ENCODE measurements at regions not wholly inside any gene's neighbourhood (a gene's known extent, or its start where the extent isn't known, plus 50 kb on each side); places are given as distances from the start of the nearest gene placed in this dataset.

- H3K9me3 Mint-ChIP-seq (ENCODE audit: unreplicated experiment) = no peaks in the 10 kb centered on the region
- intact Hi-C loops (cut with micrococcal nuclease; ENCODE audit: unreplicated experiment) = no loop called here
- Histone ChIP-seq H3K9me3 (no peaks in the 10 kb centered on the region; the same call in 1 of the 2 replicates), H3K4me1 (peaks cover 23% of the 10 kb centered on the region), H3K4me3 (ENCODE audit: low read depth, low read length) (no peak overlapping the region), H3K27me3 (replicated peaks; ENCODE audit: control insufficient read depth, insufficient read depth, low read length) (no peaks in the 10 kb centered on the region), H3K36me3 (ENCODE audit: control insufficient read depth, insufficient read depth, low read length) (no peaks in the 10 kb centered on the region)
- CTCF ChIA-PET = no interaction called here
- POLR2A ChIA-PET = no interaction called here
- H3K4me3 Mint-ChIP-seq (ENCODE audit: unreplicated experiment) = no peak overlapping the region
- no peak for TF ChIP-seq CTCF (IDR thresholded peaks at IDR 0.05; ENCODE audit: insufficient read depth in 1 of 2, low read depth in 1 of 2, low read length in 1 of 2, severe bottlenecking in 1 of 2, unreplicated experiment in 1 of 2)
- H3K36me3 Mint-ChIP-seq (ENCODE audit: insufficient read depth, unreplicated experiment) = no peaks in the 10 kb centered on the region
- H3K27ac Mint-ChIP-seq (ENCODE audit: unreplicated experiment) = no peak overlapping the region
- DNase-seq = no peak
- peaks cover 27% of the 10 kb centered on the region for H3K4me1 Mint-ChIP-seq (ENCODE audit: low read depth, unreplicated experiment)
- BruUV-seq (replicated peaks) = no TSS peak
- no peaks in the 10 kb centered on the region for H3K27me3 Mint-ChIP-seq (ENCODE audit: insufficient read depth, unreplicated experiment)
These were observed 104.6 kb downstream of the ADSS2 start for GRCh38 chr1:244346972-244347618.

GRCh38 chr1:244347942-244348341 lies 103.8 kb downstream of the ADSS2 start:
- CTCF ChIA-PET = no interaction called here
- POLR2A ChIA-PET = interaction anchor here (0.8 kb wide), 1 partner anchor 12 kb away, joined by 3 read pairs; no protein-coding TSS in a partner anchor
- peaks cover 21% of the 10 kb centered on the region for H3K4me1 ChIP-seq
- DNase-seq = peak; percentile 62 to 77
- BruUV-seq (replicated peaks) = no TSS peak
- TF ChIP-seq CTCF (IDR thresholded peaks at IDR 0.05; ENCODE audit: insufficient read depth in 1 of 2, low read depth in 1 of 2, low read length in 1 of 2, severe bottlenecking in 1 of 2, unreplicated experiment in 1 of 2) = no peak
- peaks cover 27% of the 10 kb centered on the region for H3K4me1 Mint-ChIP-seq (ENCODE audit: low read depth, unreplicated experiment)
- no peaks in the 10 kb centered on the region for H3K36me3 Mint-ChIP-seq (ENCODE audit: insufficient read depth, unreplicated experiment)
- H3K9me3 ChIP-seq = no peaks in the 10 kb centered on the region; the same call in 1 of the 2 replicates
- no peak overlapping the region for H3K4me3 Mint-ChIP-seq (ENCODE audit: unreplicated experiment)
- no peaks in the 10 kb centered on the region for H3K27me3 ChIP-seq (replicated peaks; ENCODE audit: control insufficient read depth, insufficient read depth, low read length)
- no peak overlapping the region for H3K4me3 ChIP-seq (ENCODE audit: low read depth, low read length)
- no peaks in the 10 kb centered on the region for H3K9me3 Mint-ChIP-seq (ENCODE audit: unreplicated experiment)
- intact Hi-C loops (cut with micrococcal nuclease; ENCODE audit: unreplicated experiment) = loop anchor here (1.0 kb wide), 1 partner anchor 13 kb away; no protein-coding TSS in a partner anchor
- no peaks in the 10 kb centered on the region for H3K27me3 Mint-ChIP-seq (ENCODE audit: insufficient read depth, unreplicated experiment)
- no peak overlapping the region for H3K27ac Mint-ChIP-seq (ENCODE audit: unreplicated experiment)
- no peaks in the 10 kb centered on the region for H3K36me3 ChIP-seq (ENCODE audit: control insufficient read depth, insufficient read depth, low read length)

- POLR2A ChIA-PET = no interaction called here
- H3K4me3 Mint-ChIP-seq (ENCODE audit: unreplicated experiment) = no peak overlapping the region
- intact Hi-C loops (cut with micrococcal nuclease; ENCODE audit: unreplicated experiment) = no loop called here
- CTCF ChIA-PET = no interaction called here
- no TSS peak for BruUV-seq (replicated peaks)
- H3K4me1 Mint-ChIP-seq (ENCODE audit: low read depth, unreplicated experiment) = peaks cover 27% of the 10 kb centered on the region
- H3K9me3 Mint-ChIP-seq (ENCODE audit: unreplicated experiment) = no peaks in the 10 kb centered on the region
- H3K27ac Mint-ChIP-seq (ENCODE audit: unreplicated experiment) = no peak overlapping the region
- Histone ChIP-seq H3K9me3 (no peaks in the 10 kb centered on the region; the same call in 1 of the 2 replicates), H3K4me3 (ENCODE audit: low read depth, low read length) (no peak overlapping the region), H3K27me3 (replicated peaks; ENCODE audit: control insufficient read depth, insufficient read depth, low read length) (no peaks in the 10 kb centered on the region), H3K4me1 (peaks cover 21% of the 10 kb centered on the region), H3K36me3 (ENCODE audit: control insufficient read depth, insufficient read depth, low read length) (no peaks in the 10 kb centered on the region)
- H3K36me3 Mint-ChIP-seq (ENCODE audit: insufficient read depth, unreplicated experiment) = no peaks in the 10 kb centered on the region
- no peak for TF ChIP-seq CTCF (IDR thresholded peaks at IDR 0.05; ENCODE audit: insufficient read depth in 1 of 2, low read depth in 1 of 2, low read length in 1 of 2, severe bottlenecking in 1 of 2, unreplicated experiment in 1 of 2)
- no peaks in the 10 kb centered on the region for H3K27me3 Mint-ChIP-seq (ENCODE audit: insufficient read depth, unreplicated experiment)
- DNase-seq = no peak
These were observed 102.6 kb downstream of the ADSS2 start for GRCh38 chr1:244349103-244349531.

All from Caco-2 (cell line).